ENCODE measurements at regions not wholly inside any gene's neighbourhood (a gene's known extent, or its start where the extent isn't known, plus 50 kb on each side); places are given as distances from the start of the nearest gene placed in this dataset.

GRCh38 chrX:128294198-128294597, 242.0 kb upstream of the ACTRT1 start:
- no peak for DNase-seq (ENCODE audit: low spot score)

GRCh38 chrX:128287693-128288092, 235.5 kb upstream of the ACTRT1 start:
- no peak for DNase-seq (ENCODE audit: low spot score)

GRCh38 chrX:128250621-128251020, 198.4 kb upstream of the ACTRT1 start:
- no peak for DNase-seq (ENCODE audit: low spot score)

GRCh38 chrX:128216364-128216763, 164.2 kb upstream of the ACTRT1 start:
- DNase-seq (ENCODE audit: low spot score) = no peak

GRCh38 chrX:128165884-128166408, 113.7 kb upstream of the ACTRT1 start:
- DNase-seq (ENCODE audit: low spot score) = no peak

- DNase-seq (ENCODE audit: low spot score) = no peak
Observed at GRCh38 chrX:128156204-128156603, 104.0 kb upstream of the ACTRT1 start.

GRCh38 chrX:128142745-128143144, 90.5 kb upstream of the ACTRT1 start:
- DNase-seq (ENCODE audit: low spot score) = no peak

- no peak for DNase-seq (ENCODE audit: low spot score)
Observed at GRCh38 chrX:128106630-128107029, 54.4 kb upstream of the ACTRT1 start.

GRCh38 chrX:128105659-128106058, 53.5 kb upstream of the ACTRT1 start:
- no peak for DNase-seq (ENCODE audit: low spot score)

Data from hematopoietic multipotent progenitor cell treated with erythropoietin and hydrocortisone succinate and interleukin-3 and kit ligand, for 15 days (in vitro differentiated cells).